HG03045 (cell line): ENCODE measurements at regions not wholly inside any gene's neighbourhood (a gene's known extent, or its start where the extent isn't known, plus 50 kb on each side); places are given as distances from the start of the nearest gene placed in this dataset.

ENCODE experiments used
- ATAC-seq: cut with Tn5 transposase; IDR thresholded peaks from one replicate; pipeline ENCODE4 v1.9.1; 2021; ENCODE audit warnings: mild to moderate bottlenecking, moderate library complexity; ENCODE audit not compliant: unreplicated experiment

DNA sequence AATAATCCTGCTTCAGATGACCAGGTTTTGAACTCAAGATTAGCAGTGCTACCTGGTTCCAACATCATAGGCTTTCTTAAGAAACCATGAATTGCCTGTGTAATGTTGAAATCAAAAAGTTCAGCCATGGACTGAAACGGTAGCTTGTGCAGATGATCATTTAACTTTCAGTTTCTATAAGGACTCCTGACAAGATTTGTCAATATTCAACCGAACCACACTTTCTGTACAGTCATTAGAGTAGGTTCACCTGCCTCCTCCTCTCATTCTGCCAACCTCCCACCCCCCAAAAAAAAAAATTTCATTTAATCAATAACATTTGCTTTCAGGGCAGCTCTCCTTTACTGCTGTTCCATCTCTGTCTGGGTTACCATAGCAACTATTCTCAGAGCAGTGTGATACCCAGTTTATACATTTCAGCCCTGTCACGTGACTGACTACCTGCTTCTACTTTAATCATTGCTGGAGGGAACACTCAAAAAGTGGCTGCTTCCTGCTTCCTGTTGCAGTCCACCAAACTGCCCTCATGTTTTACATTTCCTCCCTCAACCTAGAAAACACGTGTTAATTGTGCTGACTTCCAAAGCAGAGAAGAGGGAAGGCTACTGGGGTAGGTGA is 275.5 kb downstream of the SS18 start:
- ATAC-seq, result peak; percentile 78

DNA sequence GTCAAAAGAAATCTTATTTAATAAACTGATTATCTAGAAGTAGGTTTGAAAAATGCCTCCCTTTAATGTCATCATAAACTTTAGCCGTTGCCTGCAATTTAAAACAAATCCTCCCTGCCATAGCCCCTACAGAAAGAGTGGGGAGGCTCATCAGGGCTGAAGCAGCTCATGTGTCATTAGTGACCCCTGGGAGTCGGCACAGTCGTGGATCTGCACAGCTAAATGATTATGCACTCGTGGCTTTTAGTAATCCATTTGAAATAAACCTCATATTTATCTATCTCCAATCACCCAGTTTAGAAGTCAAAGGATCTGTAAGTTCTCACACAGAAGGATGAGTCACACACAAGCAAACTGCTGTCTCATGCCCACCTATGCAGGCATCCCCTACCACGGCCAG is 277.3 kb downstream of the SS18 start:
- no peak for ATAC-seq

DNA sequence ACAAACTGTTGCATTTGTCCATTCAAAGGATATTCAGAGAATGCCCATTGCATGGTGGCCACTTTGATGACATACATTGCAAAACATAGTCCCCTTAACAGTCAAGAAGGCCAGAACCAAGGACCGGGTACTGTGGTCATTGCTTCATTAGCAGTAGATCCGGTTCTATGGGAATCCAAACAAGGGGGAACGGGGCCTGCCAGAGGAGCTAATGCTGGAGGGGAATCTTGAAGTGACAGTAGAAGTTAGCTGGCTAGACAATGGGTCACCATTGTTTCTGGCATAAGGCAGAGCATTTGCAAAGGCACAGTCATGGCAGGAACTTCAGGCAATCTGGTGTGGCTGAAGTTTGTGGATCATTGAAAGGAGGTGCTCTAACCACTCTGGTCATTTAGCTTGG is 279.7 kb downstream of the SS18 start:
- ATAC-seq, result no peak

DNA sequence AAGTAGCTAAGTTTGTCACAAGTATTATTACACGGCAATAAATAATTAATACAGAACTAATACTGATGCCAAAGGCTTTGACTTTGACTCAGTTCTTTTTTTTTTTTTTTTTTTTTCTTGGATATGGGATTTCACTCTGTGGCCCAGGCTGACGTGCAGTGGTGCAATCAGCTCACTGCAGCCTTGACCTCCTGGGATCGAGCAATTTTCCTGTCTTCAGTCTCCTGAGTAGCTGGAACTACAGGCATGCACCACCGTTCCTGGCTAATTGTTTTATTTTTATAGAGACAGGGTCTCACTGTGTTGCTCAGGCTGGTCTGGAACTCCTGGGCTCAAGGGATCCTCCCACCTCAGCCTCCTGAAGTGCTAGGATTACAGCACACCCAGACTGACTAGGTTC is 284.5 kb downstream of the SS18 start:
- no peak for ATAC-seq

DNA sequence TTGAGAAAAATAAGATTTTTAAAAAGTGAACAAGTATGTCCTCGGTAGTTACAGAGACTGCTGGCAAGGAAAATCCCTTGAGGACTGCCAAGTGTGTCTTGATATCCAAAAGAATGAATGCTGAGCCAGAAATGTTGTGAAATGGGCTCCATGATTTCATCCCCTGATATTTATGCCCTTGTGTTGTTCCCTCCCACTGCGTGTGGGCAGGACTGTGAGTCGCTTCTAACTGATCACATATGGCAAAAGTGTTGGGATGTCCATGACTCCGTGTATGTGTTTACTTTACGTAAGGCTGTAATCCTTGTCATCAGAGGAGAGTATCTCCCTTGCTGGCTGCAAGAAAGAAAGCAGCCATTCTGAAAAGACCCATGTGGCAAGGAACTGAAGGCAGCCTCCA is 285.1 kb downstream of the SS18 start:
- no peak for ATAC-seq

DNA sequence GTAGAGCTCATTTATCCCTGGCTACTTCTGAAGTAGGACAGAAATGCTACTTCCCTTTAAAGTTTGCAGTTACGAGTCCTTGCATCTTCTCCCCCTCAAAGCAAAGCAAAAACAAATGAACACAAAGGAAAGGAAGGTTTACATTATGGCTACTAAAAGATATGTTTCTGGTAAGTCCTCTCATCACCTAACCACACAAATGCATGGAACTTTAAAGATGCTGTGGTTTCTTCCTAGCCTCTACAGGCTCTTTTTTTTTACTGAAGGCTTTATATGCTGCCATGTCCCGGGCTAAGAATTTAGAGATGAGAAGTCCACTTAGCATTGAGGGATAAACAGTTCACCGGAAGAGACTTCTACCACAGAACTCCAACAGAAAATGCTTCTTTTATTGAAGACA is 291.2 kb downstream of the SS18 start:
- ATAC-seq, result no peak

DNA sequence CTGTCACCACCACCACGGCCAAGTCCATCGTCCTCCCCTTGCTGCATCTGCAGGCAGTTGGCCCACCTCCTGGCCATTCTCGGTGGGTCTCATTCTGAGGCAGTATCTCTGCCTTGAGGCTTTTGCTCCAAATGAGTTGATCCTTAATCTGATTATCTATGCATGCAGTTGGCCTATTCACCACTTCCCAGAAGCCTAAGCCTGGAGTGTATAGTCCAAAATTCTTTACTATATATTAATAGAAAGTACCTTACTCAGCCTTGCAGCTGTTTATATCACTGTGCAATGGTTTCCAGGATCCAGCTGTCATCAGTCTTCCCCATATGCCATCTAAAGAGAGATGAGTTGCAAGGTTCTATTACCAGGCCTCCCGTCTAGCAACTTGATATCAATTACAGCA is 292.4 kb downstream of the SS18 start:
- no peak for ATAC-seq

DNA sequence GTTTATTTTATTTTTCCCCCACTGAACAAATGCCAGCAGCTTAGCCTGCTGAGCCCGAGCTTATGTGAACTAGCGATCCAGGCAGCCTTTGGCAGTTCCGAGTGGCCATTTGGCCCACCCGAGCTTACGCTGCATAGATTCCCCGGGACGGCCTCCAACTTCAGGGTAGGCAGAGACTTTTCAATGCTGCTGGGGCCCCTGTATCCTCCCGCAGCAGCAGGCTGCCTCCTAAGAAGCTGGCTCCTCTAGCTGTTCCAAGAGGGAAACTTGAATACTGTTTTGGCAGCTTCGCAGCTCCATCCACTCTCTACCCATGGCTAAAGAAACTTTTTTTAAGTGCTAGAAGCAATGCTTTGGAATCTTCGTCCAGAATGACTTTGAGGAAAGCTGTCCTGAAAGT is 295.2 kb downstream of the SS18 start:
- ATAC-seq, result no peak

DNA sequence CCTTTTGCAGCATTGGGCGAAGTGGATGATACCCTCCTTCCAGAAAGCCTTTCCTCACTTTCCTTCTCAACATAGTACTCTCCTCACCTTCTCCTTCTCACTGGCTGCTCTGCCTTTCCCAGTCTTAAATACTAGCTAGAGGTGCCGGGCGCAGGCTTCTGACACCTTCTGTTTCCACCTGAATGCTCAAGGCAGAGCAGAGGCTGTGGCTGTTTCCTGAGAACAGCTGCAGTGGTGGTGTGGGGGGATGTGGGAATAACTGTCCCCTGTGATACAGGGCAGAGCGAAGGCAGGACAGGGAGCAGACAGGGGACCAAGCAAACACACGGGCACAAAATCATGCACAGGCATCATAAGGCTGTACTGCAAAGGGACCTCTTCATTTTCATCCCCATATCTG is 303.1 kb downstream of the SS18 start:
- ATAC-seq, result no peak

DNA sequence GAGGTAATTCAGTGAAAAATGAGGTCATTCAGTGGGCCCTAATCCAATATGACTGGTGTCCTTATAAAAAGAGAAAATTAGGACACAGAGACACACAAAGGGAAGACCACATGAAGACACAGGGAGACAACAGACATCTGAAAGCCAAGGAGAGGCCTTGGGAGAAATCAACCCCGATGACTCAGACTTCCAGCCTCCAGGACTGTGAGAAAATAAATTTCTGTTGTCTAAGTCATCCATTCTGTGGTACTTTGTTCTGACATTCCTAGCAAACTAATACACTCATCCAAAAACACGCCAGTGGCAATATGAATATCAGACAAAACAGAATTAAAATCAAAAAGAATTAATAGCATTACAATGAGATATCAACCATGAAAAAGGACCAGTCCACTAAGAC is 303.7 kb downstream of the SS18 start:
- ATAC-seq, result no peak

DNA sequence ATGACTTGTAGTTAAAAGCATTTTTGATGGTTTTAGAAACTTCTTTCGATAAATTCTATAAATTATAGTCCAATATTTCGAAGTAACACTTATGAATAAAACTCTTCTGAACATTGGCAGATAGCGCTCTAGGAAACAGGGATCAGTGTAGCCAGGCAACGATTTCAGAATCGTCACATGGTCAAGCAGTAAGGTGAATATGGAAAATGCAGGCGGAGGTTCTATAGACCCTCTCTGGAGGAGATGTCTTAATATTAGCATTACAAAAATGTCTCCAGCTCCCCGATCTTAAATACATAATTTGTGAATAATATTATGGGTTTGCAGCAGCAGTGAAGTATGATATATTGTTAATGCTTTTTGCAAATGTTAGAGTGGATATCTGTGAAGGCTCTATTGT is 310.3 kb downstream of the SS18 start:
- no peak for ATAC-seq

DNA sequence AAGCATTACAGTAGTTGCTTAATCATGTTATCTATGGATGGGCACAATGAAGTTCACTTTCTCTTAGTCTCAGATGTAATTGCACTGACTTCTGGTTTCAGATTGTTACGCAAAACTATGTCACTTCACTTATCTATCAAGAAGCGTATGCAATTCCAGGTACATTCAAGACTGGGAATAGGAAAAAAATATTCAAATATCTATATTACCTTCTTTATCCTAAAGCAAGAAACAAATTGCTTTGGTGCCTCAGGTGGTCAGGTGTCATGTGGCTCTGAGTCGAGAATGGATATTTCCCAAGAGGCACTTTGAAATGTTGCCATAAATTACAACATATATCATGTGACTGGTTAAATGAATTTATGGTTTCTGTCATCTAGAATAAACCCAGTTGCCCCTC is 318.6 kb downstream of the SS18 start:
- no peak for ATAC-seq

DNA sequence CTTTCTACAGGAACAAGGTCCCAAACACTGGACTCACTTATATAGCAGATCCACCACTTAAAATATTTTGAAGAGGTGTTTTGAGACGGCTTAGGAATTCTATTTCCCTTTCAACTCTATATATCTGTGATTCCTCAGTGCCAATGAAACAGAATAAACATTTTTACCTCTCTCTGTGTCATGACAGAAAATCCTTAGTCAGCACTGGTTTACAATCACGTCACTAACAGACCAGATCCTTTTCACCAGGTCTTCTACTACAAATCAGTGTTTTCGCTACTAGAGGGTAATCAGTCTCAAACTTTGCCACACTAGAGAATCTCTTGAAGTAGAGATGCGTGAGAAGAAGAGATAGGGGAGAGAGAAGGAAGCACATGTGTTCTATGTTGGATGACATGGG is 325.6 kb downstream of the SS18 start:
- ATAC-seq, result no peak

DNA sequence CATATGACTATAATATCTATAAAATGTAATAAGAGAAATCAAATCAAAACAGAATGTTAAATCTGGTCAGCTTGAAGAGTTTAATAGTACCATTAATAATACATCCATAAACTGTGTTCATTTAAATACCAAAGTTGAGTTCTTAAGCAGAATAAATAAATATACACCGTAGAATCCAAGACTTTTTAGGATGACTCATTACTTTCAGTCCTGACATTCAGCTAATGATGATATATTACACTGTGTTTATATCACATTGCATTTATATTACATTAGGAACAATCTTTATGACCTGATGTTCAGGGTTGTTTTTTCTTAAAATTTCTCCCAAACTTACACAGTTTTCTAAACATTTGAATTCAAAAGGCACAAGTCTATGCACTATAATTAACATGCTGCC is 331.3 kb downstream of the SS18 start:
- no peak for ATAC-seq

DNA sequence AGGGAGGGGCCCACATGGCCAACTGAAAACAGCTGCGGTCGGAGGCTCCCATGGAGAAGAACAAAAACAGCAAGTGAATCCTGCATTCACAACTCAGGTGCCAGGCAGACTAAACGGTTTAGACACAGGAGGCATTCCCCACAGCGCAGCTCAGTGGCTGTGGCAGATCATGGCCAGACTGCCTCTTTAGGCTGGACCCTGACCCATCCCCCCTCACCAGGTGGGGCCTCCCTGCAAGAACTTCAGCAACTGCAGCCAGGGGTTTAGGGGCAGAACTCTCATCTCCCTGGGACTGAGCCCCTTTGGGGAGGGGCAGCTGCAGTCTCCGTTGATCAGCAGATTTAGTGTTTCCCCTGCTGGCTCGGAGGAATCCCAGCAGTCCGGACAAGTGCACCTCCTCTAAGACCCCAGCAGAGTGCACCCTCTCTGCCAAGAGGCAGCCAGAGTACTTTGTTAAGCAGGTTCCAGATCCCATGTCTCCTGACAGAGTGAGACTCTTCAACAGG is 346.7 kb downstream of the SS18 start:
- ATAC-seq, result no peak

DNA sequence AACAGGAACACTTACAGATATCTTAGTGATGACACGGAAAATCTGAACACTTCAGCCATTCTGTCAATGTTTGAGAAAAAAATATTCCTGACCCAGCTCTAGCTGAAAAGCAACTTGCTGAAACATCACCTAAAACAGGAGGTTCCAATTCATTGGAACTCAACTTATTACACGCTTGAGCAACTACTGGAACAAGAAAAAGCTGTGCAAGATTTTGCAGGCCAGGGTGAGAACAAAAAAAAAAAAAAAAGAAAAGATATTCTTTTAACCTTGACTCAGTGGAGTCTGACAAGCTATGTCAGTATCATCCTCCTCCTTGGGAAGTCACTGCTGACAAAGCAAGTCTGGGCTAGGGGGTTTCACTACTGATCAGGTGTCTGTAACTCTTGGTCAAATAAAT is 351.0 kb downstream of the SS18 start:
- no peak for ATAC-seq

DNA sequence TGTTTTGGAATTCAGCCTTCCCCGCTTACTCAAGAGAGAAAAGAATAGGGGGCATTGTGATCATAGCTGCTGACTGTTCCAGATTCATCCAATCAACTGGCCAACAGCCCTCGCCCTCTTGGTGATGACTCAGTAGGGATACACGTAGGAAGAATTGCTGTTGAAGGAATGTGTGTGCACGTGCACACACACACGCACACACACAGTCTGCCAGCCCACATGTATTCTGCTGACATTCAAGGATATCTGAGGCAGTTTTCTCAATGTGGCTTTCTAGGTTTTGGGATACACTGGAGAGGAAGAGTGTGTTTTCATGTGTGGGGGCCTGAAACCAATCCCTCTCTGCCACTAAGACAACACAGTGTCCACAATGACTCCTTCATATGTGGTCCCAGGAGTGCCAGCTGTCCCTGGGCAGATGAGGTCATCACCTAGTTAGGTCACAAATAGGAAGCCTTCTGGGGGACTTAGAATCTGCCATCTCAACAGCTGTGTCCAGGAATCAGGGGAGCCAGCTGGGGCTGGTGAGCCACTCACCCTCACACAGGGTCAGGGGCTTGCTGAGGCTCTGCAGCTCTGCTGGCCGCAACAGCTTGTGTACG is 352.6 kb downstream of the SS18 start:
- ATAC-seq, result no peak

DNA sequence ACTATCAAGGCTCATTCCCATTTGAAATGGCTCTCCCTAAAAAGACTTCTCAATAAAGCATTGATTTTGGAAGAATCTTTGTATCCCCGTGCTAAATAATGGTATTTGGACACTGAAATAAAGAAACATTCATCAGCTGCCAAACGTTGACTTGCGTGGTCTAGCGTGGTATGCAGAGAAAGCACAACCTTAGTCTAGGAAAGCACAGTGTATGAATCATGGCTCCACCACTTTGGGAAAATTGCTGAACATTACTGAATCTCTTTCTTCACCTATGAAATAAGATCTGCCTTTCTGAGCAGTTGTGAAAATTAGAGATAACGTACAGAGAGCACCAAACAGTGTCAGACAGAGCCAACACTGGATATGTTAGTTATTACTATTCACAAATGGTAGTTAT is 353.9 kb downstream of the SS18 start:
- no peak for ATAC-seq

DNA sequence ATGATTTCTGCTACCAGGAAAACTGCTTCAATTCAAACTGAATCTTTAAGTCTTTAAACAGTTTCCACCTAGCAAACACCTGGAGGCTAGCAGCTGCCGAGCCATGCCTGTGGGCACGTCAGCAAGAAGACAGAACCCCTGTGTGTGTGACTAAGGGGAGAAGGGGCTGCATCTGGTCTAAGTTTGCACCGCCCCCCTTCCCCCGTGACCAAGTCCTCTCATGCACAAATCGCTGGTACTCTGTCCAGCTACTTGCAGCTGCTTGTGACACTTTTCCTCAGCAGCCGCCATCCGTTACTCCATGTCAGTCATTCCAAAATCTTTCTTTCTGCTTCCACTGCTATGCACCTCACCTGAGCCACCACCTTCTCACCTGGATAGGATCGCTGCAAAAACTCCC is 355.0 kb downstream of the SS18 start:
- ATAC-seq, result no peak

DNA sequence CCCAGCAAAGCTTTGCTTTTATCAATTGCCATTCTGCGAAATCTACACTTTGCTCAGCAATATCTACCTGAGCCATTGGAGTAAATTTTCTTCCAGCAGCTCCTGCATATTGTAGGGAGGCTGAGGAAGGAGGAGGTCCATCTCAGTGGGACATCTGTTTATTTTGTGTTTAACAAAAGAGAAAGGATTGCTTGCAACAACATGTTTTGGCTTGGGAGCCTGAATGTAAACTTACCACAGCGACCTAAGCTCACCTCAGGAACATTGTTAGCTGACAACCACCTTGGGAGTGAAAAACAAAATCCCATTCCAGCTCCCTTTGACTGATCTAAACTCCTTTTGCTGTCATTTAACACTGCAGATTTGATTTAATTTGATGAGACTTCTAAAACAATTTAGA is 356.1 kb downstream of the SS18 start:
- no peak for ATAC-seq

DNA sequence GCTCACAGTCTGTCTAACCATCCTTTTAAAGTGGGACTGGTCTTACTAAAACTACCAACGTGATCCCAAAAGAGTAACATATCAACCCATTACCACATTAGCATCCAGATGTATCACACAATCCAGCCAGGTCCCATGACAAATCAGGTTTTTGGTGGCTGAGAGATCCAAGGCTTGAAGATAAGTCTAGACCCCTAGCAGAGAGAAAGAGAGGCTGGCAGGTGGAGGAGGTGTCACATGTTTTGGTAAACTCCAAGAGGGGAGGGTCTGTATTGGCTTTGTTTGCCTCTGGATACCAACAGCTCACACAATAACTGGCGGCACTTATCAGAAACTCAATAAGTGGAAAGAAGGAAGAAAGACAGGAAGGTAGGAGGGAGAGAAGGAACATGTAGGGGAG is 357.6 kb downstream of the SS18 start:
- no peak for ATAC-seq

DNA sequence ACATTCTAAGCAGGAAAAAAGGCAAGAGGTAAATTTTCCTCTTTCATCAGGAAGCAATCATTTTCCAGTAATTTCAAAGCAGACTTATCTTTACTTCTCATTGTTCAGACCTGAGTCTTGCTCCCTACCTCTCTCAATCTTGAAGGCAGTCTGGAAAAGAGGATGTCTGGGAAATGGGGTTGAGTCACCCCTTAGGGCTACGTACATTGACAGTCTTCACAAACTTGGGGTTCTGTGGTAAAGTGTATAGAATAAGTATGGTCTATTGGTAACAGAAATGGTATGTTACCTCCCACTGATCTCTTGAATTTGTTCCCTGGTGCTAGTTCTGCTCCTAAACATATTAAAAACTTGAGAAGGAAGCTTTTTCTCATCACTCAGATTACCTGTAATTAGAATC is 361.3 kb downstream of the SS18 start:
- no peak for ATAC-seq
